ENCODE measurements at regions not wholly inside any gene's neighbourhood (a gene's known extent, or its start where the extent isn't known, plus 50 kb on each side); places are given as distances from the start of the nearest gene placed in this dataset.

GRCh38 chr4:32254216-32254615 lies 1534.0 kb downstream of the PCDH7 start:
- BruUV-seq (replicated peaks): no TSS peak
- H4K20me1 ChIP-seq (ENCODE audit: low read length): no peaks in the 10 kb centered on the region
- H3K9me2 ChIP-seq (replicated peaks; ENCODE audit: low read length): no peaks in the 10 kb centered on the region
- TF ChIP-seq EZH2phosphoT487 (IDR thresholded peaks at IDR 0.05; ENCODE audit: borderline replicate concordance, low read length) (no peak), EZH2 (IDR thresholded peaks at IDR 0.05; ENCODE audit: low read length, unreplicated experiment) (no peak), CTCF (conservative IDR thresholded peaks at IDR 0.05; ENCODE audit: low read depth, low read length) (no peak)
- H3K4me3 ChIP-seq (ENCODE audit: low read length): no peak overlapping the region
- no peak overlapping the region for H3K9ac ChIP-seq (ENCODE audit: low read length)
- H3K9me3 ChIP-seq (ENCODE audit: low read length): no peaks in the 10 kb centered on the region
- H3K36me3 ChIP-seq (ENCODE audit: low read depth, low read length): no peaks in the 10 kb centered on the region
- H3F3A ChIP-seq (ENCODE audit: low read length, unreplicated experiment): no peaks in the 10 kb centered on the region
- no peaks in the 10 kb centered on the region for H3K27me3 ChIP-seq (ENCODE audit: low read length)
- H2AFZ ChIP-seq (ENCODE audit: low read length): no peak overlapping the region
- ChIA-PET POLR2A (ENCODE audit: unreplicated experiment) (no interaction called here), CTCF (no interaction called here)
- no peak for DNase-seq
- intact Hi-C loops (cut with micrococcal nuclease): no loop called here
- ATAC-seq: no peak
- no peak overlapping the region for H3K27ac ChIP-seq (ENCODE audit: low read length)
- no peaks in the 10 kb centered on the region for H3K79me2 ChIP-seq (ENCODE audit: low read length)
- no peaks in the 10 kb centered on the region for H3K4me1 ChIP-seq (ENCODE audit: insufficient read depth, low read length)
- H3K4me2 ChIP-seq (ENCODE audit: low read length): no peak overlapping the region

GRCh38 chr4:32258986-32259385 lies 1538.8 kb downstream of the PCDH7 start:
- Histone ChIP-seq H3K9me2 (replicated peaks; ENCODE audit: low read length) (no peaks in the 10 kb centered on the region), H3K27ac (ENCODE audit: low read length) (no peak overlapping the region), H3K27me3 (ENCODE audit: low read length) (no peaks in the 10 kb centered on the region), H3K79me2 (ENCODE audit: low read length) (no peaks in the 10 kb centered on the region), H4K20me1 (ENCODE audit: low read length) (no peaks in the 10 kb centered on the region), H3K4me1 (ENCODE audit: insufficient read depth, low read length) (no peaks in the 10 kb centered on the region), H3K4me3 (ENCODE audit: low read length) (no peak overlapping the region), H2AFZ (ENCODE audit: low read length) (no peak overlapping the region), H3F3A (ENCODE audit: low read length, unreplicated experiment) (no peaks in the 10 kb centered on the region), H3K9ac (ENCODE audit: low read length) (no peak overlapping the region), H3K36me3 (ENCODE audit: low read depth, low read length) (no peaks in the 10 kb centered on the region), H3K4me2 (ENCODE audit: low read length) (no peak overlapping the region), H3K9me3 (ENCODE audit: low read length) (no peaks in the 10 kb centered on the region)
- TF ChIP-seq CTCF (conservative IDR thresholded peaks at IDR 0.05; ENCODE audit: low read depth, low read length) (no peak), EZH2 (IDR thresholded peaks at IDR 0.05; ENCODE audit: low read length, unreplicated experiment) (no peak), EZH2phosphoT487 (IDR thresholded peaks at IDR 0.05; ENCODE audit: borderline replicate concordance, low read length) (no peak)
- intact Hi-C loops (cut with micrococcal nuclease): no loop called here
- ATAC-seq (no peak), DNase-seq (no peak)
- no TSS peak for BruUV-seq (replicated peaks)
- ChIA-PET CTCF (no interaction called here), POLR2A (ENCODE audit: unreplicated experiment) (no interaction called here)

GRCh38 chr4:32261196-32261595 lies 1541.0 kb downstream of the PCDH7 start:
- Histone ChIP-seq H3K4me1 (ENCODE audit: insufficient read depth, low read length) (no peaks in the 10 kb centered on the region), H2AFZ (ENCODE audit: low read length) (no peak overlapping the region), H3K9me3 (ENCODE audit: low read length) (no peaks in the 10 kb centered on the region), H3K27me3 (ENCODE audit: low read length) (no peaks in the 10 kb centered on the region), H3K79me2 (ENCODE audit: low read length) (no peaks in the 10 kb centered on the region), H3K4me3 (ENCODE audit: low read length) (no peak overlapping the region), H4K20me1 (ENCODE audit: low read length) (no peaks in the 10 kb centered on the region), H3K36me3 (ENCODE audit: low read depth, low read length) (no peaks in the 10 kb centered on the region), H3K9me2 (replicated peaks; ENCODE audit: low read length) (no peaks in the 10 kb centered on the region), H3K27ac (ENCODE audit: low read length) (no peak overlapping the region), H3F3A (ENCODE audit: low read length, unreplicated experiment) (no peaks in the 10 kb centered on the region), H3K4me2 (ENCODE audit: low read length) (no peak overlapping the region), H3K9ac (ENCODE audit: low read length) (no peak overlapping the region)
- ATAC-seq (no peak), DNase-seq (no peak)
- ChIA-PET POLR2A (ENCODE audit: unreplicated experiment) (no interaction called here), CTCF (no interaction called here)
- intact Hi-C loops (cut with micrococcal nuclease): no loop called here
- TF ChIP-seq CTCF (conservative IDR thresholded peaks at IDR 0.05; ENCODE audit: low read depth, low read length) (no peak), EZH2 (IDR thresholded peaks at IDR 0.05; ENCODE audit: low read length, unreplicated experiment) (no peak)
- BruUV-seq (replicated peaks): no TSS peak
